ENCODE measurements at regions not wholly inside any gene's neighbourhood (a gene's known extent, or its start where the extent isn't known, plus 50 kb on each side); places are given as distances from the start of the nearest gene placed in this dataset.

- 80% methylated on average over 11 of the region's 11 CpGs; no CpG with 5 or more reads in 1 of the 2 experiments for WGBS, 2 experiments (ENCODE audit: extremely low coverage in 1 of 2, insufficient coverage in 1 of 2, insufficient read length in 1 of 2, insufficient replicate concordance in 2 of 2, low coverage in 1 of 2, low lambda C conversion rate in 2 of 2, missing lambda C conversion rate in 1 of 2)
- DNase-seq (ENCODE audit: low read depth in 1 of 2, low spot score in 2 of 2): peak in 1 of 2 experiments; percentile 52
- no peak for FAIRE-seq
These were observed 153.0 kb upstream of the SMC2 start for GRCh38 chr9:103941104-103941503.

More at GRCh38 chr9:103941104-103941503, 153.0 kb upstream of the SMC2 start:
- Histone ChIP-seq H2AK5ac (ENCODE audit: low read depth, low read length) (no peak overlapping the region), H4K8ac (ENCODE audit: extremely low read depth, insufficient read depth, low read length) (no peak overlapping the region), H3K27me3 (replicated peaks in 1 of 4; ENCODE audit: control insufficient read depth in 3 of 4, extremely low read depth in 1 of 4, insufficient read depth in 3 of 4, low read length in 3 of 4) (no peaks in the 10 kb centered on the region), H3K9ac (replicated peaks in 1 of 4; ENCODE audit: extremely low read depth in 1 of 4, low read depth in 3 of 4, low read length in 3 of 4) (no peak overlapping the region), H2BK15ac (ENCODE audit: low read length) (no peak overlapping the region), H2BK5ac (ENCODE audit: low read depth, low read length) (no peak overlapping the region), H2BK20ac (ENCODE audit: low read length) (no peak overlapping the region), H3K9me3 (ENCODE audit: insufficient read depth in 2 of 2, low read depth in 1 of 2, low read length in 1 of 2) (no peaks in the 10 kb centered on the region), H3K56ac (replicated peaks; ENCODE audit: insufficient read length, low read depth, low read length) (no peak overlapping the region), H2AFZ (ENCODE audit: low read length) (no peak overlapping the region), H3K36me3 (ENCODE audit: control insufficient read depth in 2 of 4, insufficient read depth in 4 of 4, low read length in 3 of 4) (no peaks in the 10 kb centered on the region), H4K20me1 (replicated peaks in 1 of 2; ENCODE audit: control insufficient read depth in 1 of 2, insufficient read depth in 2 of 2, low read length in 2 of 2) (no peaks in the 10 kb centered on the region), H3K4ac (replicated peaks; ENCODE audit: insufficient read length, low read depth, low read length) (no peak overlapping the region), H3K14ac (ENCODE audit: insufficient read length) (no peak overlapping the region), H3K4me2 (ENCODE audit: insufficient read depth in 1 of 2, low read depth in 2 of 2, low read length in 2 of 2) (no peak overlapping the region), H3K23me2 (ENCODE audit: low read depth, low read length) (no peaks in the 10 kb centered on the region), H4K91ac (replicated peaks; ENCODE audit: insufficient read length, low read length) (no peak overlapping the region), H3K79me1 (ENCODE audit: low read depth, low read length) (no peaks in the 10 kb centered on the region), H3K4me3 (ENCODE audit: extremely low read depth in 1 of 4, insufficient read depth in 2 of 4, low read depth in 3 of 4, low read length in 4 of 4) (no peak overlapping the region), H2BK120ac (replicated peaks; ENCODE audit: low read depth, low read length) (no peak overlapping the region), H3K23ac (ENCODE audit: insufficient read length) (no peak overlapping the region), H3K4me1 (replicated peaks in 1 of 4; ENCODE audit: control insufficient read depth in 3 of 4, insufficient read depth in 4 of 4, low read length in 3 of 4) (peaks cover 0 to 4% (median 0%) of the 10 kb centered on the region in 4 experiments; a peak in 2 of 7 replicates), H4K5ac (ENCODE audit: insufficient read length, low read depth, low read length) (no peak overlapping the region), H2BK12ac (ENCODE audit: low read depth, low read length) (no peak overlapping the region), H3K18ac (ENCODE audit: extremely low read depth, low read length) (no peak overlapping the region), H3K79me2 (ENCODE audit: control insufficient read depth in 1 of 2, insufficient read depth in 2 of 2, low read length in 2 of 2) (no peaks in the 10 kb centered on the region), H3K27ac (ENCODE audit: low read depth, low read length) (no peak overlapping the region)
- POLR2A ChIA-PET (ENCODE audit: partially characterized antibody): no interaction called here
- TF ChIP-seq BACH1 (IDR thresholded peaks at IDR 0.05; ENCODE audit: low read length) (no peak), TAF1 (IDR thresholded peaks at IDR 0.05; ENCODE audit: low read depth, low read length) (no peak), TBP (IDR thresholded peaks at IDR 0.05; ENCODE audit: low read depth, low read length) (no peak), TAF7 (optimal IDR thresholded peaks at IDR 0.05; ENCODE audit: borderline replicate concordance, low read depth, low read length) (no peak), EP300 (IDR thresholded peaks at IDR 0.05; ENCODE audit: borderline replicate concordance in 1 of 2, low read depth in 2 of 2, low read length in 2 of 2) (no peak), CHD1 (IDR thresholded peaks at IDR 0.05; ENCODE audit: low read depth, low read length) (no peak), EGR1 (IDR thresholded peaks at IDR 0.05; ENCODE audit: borderline replicate concordance, low read depth, low read length) (no peak), FOSL1 (IDR thresholded peaks at IDR 0.05; ENCODE audit: insufficient read depth, low read depth, low read length) (no peak), POLR2AphosphoS5 (IDR thresholded peaks at IDR 0.05; ENCODE audit: low read depth, low read length) (no peak), TEAD4 (IDR thresholded peaks at IDR 0.05; ENCODE audit: low read depth, low read length) (no peak), RXRA (IDR thresholded peaks at IDR 0.05; ENCODE audit: insufficient read depth, low read depth, low read length) (no peak), PHF8 (conservative IDR thresholded peaks at IDR 0.05; ENCODE audit: low read depth, low read length) (no peak), SIRT6 (IDR thresholded peaks at IDR 0.05; ENCODE audit: low read length) (no peak)
- CTCF ChIA-PET (ENCODE audit: partially characterized antibody): no interaction called here
